Coronary artery (tissue), 2 donors: ENCODE measurements at regions not wholly inside any gene's neighbourhood (a gene's known extent, or its start where the extent isn't known, plus 50 kb on each side); places are given as distances from the start of the nearest gene placed in this dataset.

Source experiments
- DNase-seq: peaks from one replicate; pipeline ENCODE4 v3.0.0-alpha.2; 2017; ENCODE audit warnings: low spot score
- H3K27ac ChIP-seq, 2 donors: fragments of 200-600 bp; sonication (generic); one replicate each; pipeline ENCODE4 v1.5.1; 2016 to 2019
- H3K4me3 ChIP-seq: fragments of 200-600 bp; sonication (generic); 2 replicates; pipeline ENCODE4 v1.5.1; 2016; ENCODE audit warnings: mild to moderate bottlenecking, moderate library complexity
- CTCF ChIP-seq: fragments of 200-600 bp; sonication (generic); IDR thresholded peaks from one replicate; pipeline ENCODE4 v1.5.1; 2019; ENCODE audit warnings: antibody characterized with exemption

- no peak for DNase-seq
- TF ChIP-seq CTCF, result no peak
- Histone ChIP-seq H3K27ac (no peak overlapping the region), H3K4me3 (no peak overlapping the region)
Observed at GRCh38 chr2:175400975-175401374, 219.5 kb upstream of the ATP5MC3 start.

- no peak for DNase-seq
- Histone ChIP-seq H3K27ac (no peak overlapping the region), H3K4me3 (no peak overlapping the region)
- no peak for TF ChIP-seq CTCF
Observed at GRCh38 chr2:175399326-175399725, 217.8 kb upstream of the ATP5MC3 start.

GRCh38 chr2:175398848-175399247 is 217.3 kb upstream of the ATP5MC3 start:
- H3K27ac ChIP-seq, result no peak overlapping the region
- TF ChIP-seq CTCF, result no peak
- no peak overlapping the region for H3K4me3 ChIP-seq
- no peak for DNase-seq

- Histone ChIP-seq H3K4me3 (no peak overlapping the region), H3K27ac (no peak overlapping the region)
- DNase-seq, result no peak
- TF ChIP-seq CTCF, result no peak
Observed at GRCh38 chr2:175396696-175397095, 215.2 kb upstream of the ATP5MC3 start.

- no peak overlapping the region for H3K4me3 ChIP-seq
- no peak for TF ChIP-seq CTCF
- DNase-seq, result no peak
- no peak overlapping the region for H3K27ac ChIP-seq
Observed at GRCh38 chr2:175393851-175394250, 212.3 kb upstream of the ATP5MC3 start.

GRCh38 chr2:175383286-175383685 is 201.8 kb upstream of the ATP5MC3 start:
- H3K4me3 ChIP-seq, result no peak overlapping the region
- no peak for TF ChIP-seq CTCF
- DNase-seq, result no peak
- no peak overlapping the region for H3K27ac ChIP-seq

GRCh38 chr2:175373729-175374128 is 192.2 kb upstream of the ATP5MC3 start:
- no peak overlapping the region for H3K4me3 ChIP-seq
- no peak for TF ChIP-seq CTCF
- DNase-seq, result no peak
- H3K27ac ChIP-seq, result no peak overlapping the region
